ENCODE measurements at regions not wholly inside any gene's neighbourhood (a gene's known extent, or its start where the extent isn't known, plus 50 kb on each side); places are given as distances from the start of the nearest gene placed in this dataset.
A peak's percentile ranks its signal among the peaks of the same experiment; 100 is the strongest.

GRCh38 chr14:30297876-30298795 is 260.8 kb upstream of the G2E3 start:
- no peak for DNase-seq (ENCODE audit: low read depth, low spot score)

GRCh38 chr14:30299915-30300314 is 259.0 kb upstream of the G2E3 start:
- peak; percentile 5 for DNase-seq (ENCODE audit: low read depth, low spot score)

GRCh38 chr14:30303350-30303749 is 255.6 kb upstream of the G2E3 start:
- no peak for DNase-seq (ENCODE audit: low read depth, low spot score)

- DNase-seq (ENCODE audit: low read depth, low spot score) = no peak
These were observed 253.6 kb upstream of the G2E3 start for GRCh38 chr14:30305346-30305745.

GRCh38 chr14:30309405-30309804 is 249.6 kb upstream of the G2E3 start:
- DNase-seq (ENCODE audit: low read depth, low spot score) = no peak

GRCh38 chr14:30312214-30312613 is 246.7 kb upstream of the G2E3 start:
- no peak for DNase-seq (ENCODE audit: low read depth, low spot score)

GRCh38 chr14:30317729-30318128 is 241.2 kb upstream of the G2E3 start:
- DNase-seq (ENCODE audit: low read depth, low spot score) = peak; percentile 24

- DNase-seq (ENCODE audit: low read depth, low spot score) = no peak
These were observed 236.1 kb upstream of the G2E3 start for GRCh38 chr14:30322819-30323218.

- DNase-seq (ENCODE audit: low read depth, low spot score) = no peak
These were observed 228.9 kb upstream of the G2E3 start for GRCh38 chr14:30330033-30330432.

- no peak for DNase-seq (ENCODE audit: low read depth, low spot score)
These were observed 228.5 kb upstream of the G2E3 start for GRCh38 chr14:30330445-30330844.

GRCh38 chr14:30331030-30331429 is 227.9 kb upstream of the G2E3 start:
- DNase-seq (ENCODE audit: low read depth, low spot score) = no peak

GRCh38 chr14:30332374-30332773 is 226.6 kb upstream of the G2E3 start:
- DNase-seq (ENCODE audit: low read depth, low spot score) = no peak

GRCh38 chr14:30333934-30334333 is 225.0 kb upstream of the G2E3 start:
- no peak for DNase-seq (ENCODE audit: low read depth, low spot score)

GRCh38 chr14:30337456-30337855 is 221.5 kb upstream of the G2E3 start:
- no peak for DNase-seq (ENCODE audit: low read depth, low spot score)

GRCh38 chr14:30339311-30339901 is 219.6 kb upstream of the G2E3 start:
- DNase-seq (ENCODE audit: low read depth, low spot score) = no peak

- no peak for DNase-seq (ENCODE audit: low read depth, low spot score)
These were observed 218.5 kb upstream of the G2E3 start for GRCh38 chr14:30340495-30340894.

GRCh38 chr14:30345511-30345910 is 213.4 kb upstream of the G2E3 start:
- no peak for DNase-seq (ENCODE audit: low read depth, low spot score)

- DNase-seq (ENCODE audit: low read depth, low spot score) = no peak
These were observed 210.5 kb upstream of the G2E3 start for GRCh38 chr14:30348445-30348844.

GRCh38 chr14:30349520-30349919 is 209.4 kb upstream of the G2E3 start:
- no peak for DNase-seq (ENCODE audit: low read depth, low spot score)

GRCh38 chr14:30354439-30354838 is 204.5 kb upstream of the G2E3 start:
- no peak for DNase-seq (ENCODE audit: low read depth, low spot score)

- peak; percentile 42 for DNase-seq (ENCODE audit: low read depth, low spot score)
These were observed 203.5 kb upstream of the G2E3 start for GRCh38 chr14:30355431-30355913.

- no peak for DNase-seq (ENCODE audit: low read depth, low spot score)
These were observed 202.3 kb upstream of the G2E3 start for GRCh38 chr14:30356438-30357202.

Data from astrocyte of the hippocampus (primary cell).